Left ventricle myocardium inferior (tissue), 1 donor: ENCODE measurements at regions not wholly inside any gene's neighbourhood (a gene's known extent, or its start where the extent isn't known, plus 50 kb on each side); places are given as distances from the start of the nearest gene placed in this dataset.
"Not testable (repeated sequence)": the region's sequence is repeated elsewhere in the genome, so short reads cannot be mapped to it uniquely, and the experiment has no call there.

Source experiments
- DNase-seq: peaks from one replicate; pipeline ENCODE4 v3.0.0-alpha.2; 2020
- H3K27ac ChIP-seq: fragments of 200-600 bp; replicated peaks from 2 replicates; pipeline ENCODE4 v1.8.0; 2021
- H3K27me3 ChIP-seq: fragments of 200-600 bp; 2 replicates; pipeline ENCODE4 v1.8.0; 2021; ENCODE audit warnings: low read depth
- H3K36me3 ChIP-seq: fragments of 200-600 bp; 2 replicates; pipeline ENCODE4 v1.8.0; 2021
- H3K4me1 ChIP-seq: fragments of 200-600 bp; 2 replicates; pipeline ENCODE4 v1.8.0; 2021
- H3K4me3 ChIP-seq: fragments of 200-600 bp; 2 replicates; pipeline ENCODE4 v1.8.0; 2021; ENCODE audit warnings: mild to moderate bottlenecking, moderate library complexity
- H3K9me3 ChIP-seq: fragments of 200-600 bp; replicated peaks from 2 replicates; pipeline ENCODE4 v1.8.0; 2021
- CTCF ChIP-seq: fragments of 200-600 bp; IDR thresholded peaks from 2 replicates; pipeline ENCODE4 v1.8.0; 2021; ENCODE audit warnings: antibody characterized with exemption, mild to moderate bottlenecking, borderline replicate concordance
- intact Hi-C: fragments of 100-400 bp; cut with micrococcal nuclease; formaldehyde crosslinking; loops from one replicate; pipeline ENCODE4 v1.11.0; 2022
- donor health status: DM: no; HTN: yes; CAD: no; lungs with severe emphysema.

GRCh38 chr3:56956906-56957305, 103.6 kb upstream of the SPATA12 start:
- TF ChIP-seq CTCF = no peak
- Histone ChIP-seq H3K27me3 (no peaks in the 10 kb centered on the region), H3K9me3 (no peaks in the 10 kb centered on the region), H3K27ac (no peak overlapping the region), H3K36me3 (no peaks in the 10 kb centered on the region), H3K4me3 (no peak overlapping the region), H3K4me1 (no peaks in the 10 kb centered on the region)
- DNase-seq = no peak
- intact Hi-C loops = no loop called here

GRCh38 chr3:56955492-56956111, 104.9 kb upstream of the SPATA12 start:
- intact Hi-C loops = no loop called here
- no peaks in the 10 kb centered on the region for H3K27me3 ChIP-seq
- no peak for TF ChIP-seq CTCF
- no peak overlapping the region for H3K27ac ChIP-seq
- no peaks in the 10 kb centered on the region for H3K4me1 ChIP-seq
- H3K36me3 ChIP-seq = no peaks in the 10 kb centered on the region
- no peaks in the 10 kb centered on the region for H3K9me3 ChIP-seq
- H3K4me3 ChIP-seq = no peak overlapping the region
- DNase-seq = no peak

GRCh38 chr3:56954125-56954524, 106.3 kb upstream of the SPATA12 start:
- no peaks in the 10 kb centered on the region for H3K9me3 ChIP-seq
- no peak for DNase-seq
- H3K27me3 ChIP-seq = no peaks in the 10 kb centered on the region
- intact Hi-C loops = no loop called here
- no peak overlapping the region for H3K27ac ChIP-seq
- H3K4me3 ChIP-seq = no peak overlapping the region
- no peaks in the 10 kb centered on the region for H3K36me3 ChIP-seq
- no peaks in the 10 kb centered on the region for H3K4me1 ChIP-seq
- no peak for TF ChIP-seq CTCF

- Histone ChIP-seq H3K4me1 (no peaks in the 10 kb centered on the region), H3K9me3 (no peaks in the 10 kb centered on the region), H3K27ac (no peak overlapping the region), H3K27me3 (no peaks in the 10 kb centered on the region), H3K36me3 (no peaks in the 10 kb centered on the region), H3K4me3 (no peak overlapping the region)
- no peak for TF ChIP-seq CTCF
- DNase-seq = no peak
- intact Hi-C loops = no loop called here
Measured at GRCh38 chr3:56952846-56953245, 107.6 kb upstream of the SPATA12 start.

- no peak for TF ChIP-seq CTCF
- Histone ChIP-seq H3K4me1 (no peaks in the 10 kb centered on the region), H3K36me3 (no peaks in the 10 kb centered on the region), H3K27ac (no peak overlapping the region), H3K27me3 (no peaks in the 10 kb centered on the region), H3K4me3 (no peak overlapping the region), H3K9me3 (peaks cover under 1% of the 10 kb centered on the region)
- intact Hi-C loops = no loop called here
- no peak for DNase-seq
Measured at GRCh38 chr3:56952061-56952460, 108.4 kb upstream of the SPATA12 start.

- no peak for TF ChIP-seq CTCF
- no peak overlapping the region for H3K4me3 ChIP-seq
- no peaks in the 10 kb centered on the region for H3K36me3 ChIP-seq
- no peak overlapping the region for H3K27ac ChIP-seq
- no peaks in the 10 kb centered on the region for H3K27me3 ChIP-seq
- H3K4me1 ChIP-seq = no peaks in the 10 kb centered on the region
- no peak for DNase-seq
- H3K9me3 ChIP-seq = peaks cover 7% of the 10 kb centered on the region
- intact Hi-C loops = no loop called here
Measured at GRCh38 chr3:56951366-56951765, 109.1 kb upstream of the SPATA12 start.

- H3K4me3 ChIP-seq, H3K27ac ChIP-seq, DNase-seq, intact Hi-C loops, H3K27me3 ChIP-seq, H3K4me1 ChIP-seq, H3K36me3 ChIP-seq: not testable (repeated sequence)
- peaks cover 22% of the 10 kb centered on the region for H3K9me3 ChIP-seq
Measured at GRCh38 chr3:56945378-56945777, 115.1 kb upstream of the SPATA12 start.
